ENCODE measurements at regions not wholly inside any gene's neighbourhood (a gene's known extent, or its start where the extent isn't known, plus 50 kb on each side); places are given as distances from the start of the nearest gene placed in this dataset.

- no peaks in the 10 kb centered on the region for H3K36me3 ChIP-seq (ENCODE audit: low read depth)
- ChIA-PET CTCF (no interaction called here), POLR2A (ENCODE audit: unreplicated experiment) (no interaction called here)
- no peak for DNase-seq
- H3K9me3 ChIP-seq (ENCODE audit: insufficient read depth, low read depth), result no peaks in the 10 kb centered on the region
- TF ChIP-seq CTCF (conservative IDR thresholded peaks at IDR 0.05) (no peak), EZH2 (IDR thresholded peaks at IDR 0.05; ENCODE audit: low read depth) (no peak)
- H3K4me2 ChIP-seq, result no peak overlapping the region
- H2AFZ ChIP-seq, result no peak overlapping the region
- H3K4me1 ChIP-seq (replicated peaks; ENCODE audit: insufficient read depth), result no peaks in the 10 kb centered on the region
- intact Hi-C loops (cut with micrococcal nuclease; ENCODE audit: unreplicated experiment), result no loop called here
- no peaks in the 10 kb centered on the region for H4K20me1 ChIP-seq (ENCODE audit: insufficient read depth)
- H3K27ac ChIP-seq, result no peak overlapping the region
- H3K27me3 ChIP-seq (ENCODE audit: insufficient read depth, low read depth), result no peaks in the 10 kb centered on the region
- no peak overlapping the region for H3K4me3 ChIP-seq
- H3K9me2 ChIP-seq (ENCODE audit: insufficient read depth), result no peaks in the 10 kb centered on the region
- H3K79me2 ChIP-seq (ENCODE audit: low read depth), result no peaks in the 10 kb centered on the region
- H3F3A ChIP-seq (ENCODE audit: insufficient read depth, low read depth), result no peaks in the 10 kb centered on the region
- BruUV-seq (replicated peaks), result no TSS peak
Measured at GRCh38 chr3:3403700-3404099, 224.2 kb upstream of the CRBN start.

- H3K4me2 ChIP-seq, result no peak overlapping the region
- no peaks in the 10 kb centered on the region for H3K4me1 ChIP-seq (replicated peaks; ENCODE audit: insufficient read depth)
- H3K36me3 ChIP-seq (ENCODE audit: low read depth), result no peaks in the 10 kb centered on the region
- H3K27me3 ChIP-seq (ENCODE audit: insufficient read depth, low read depth), result no peaks in the 10 kb centered on the region
- no peak overlapping the region for H3K4me3 ChIP-seq
- no peak overlapping the region for H3K27ac ChIP-seq
- BruUV-seq (replicated peaks), result no TSS peak
- intact Hi-C loops (cut with micrococcal nuclease; ENCODE audit: unreplicated experiment), result no loop called here
- H2AFZ ChIP-seq, result no peak overlapping the region
- no peaks in the 10 kb centered on the region for H3K79me2 ChIP-seq (ENCODE audit: low read depth)
- no peaks in the 10 kb centered on the region for H3K9me3 ChIP-seq (ENCODE audit: insufficient read depth, low read depth)
- ChIA-PET POLR2A (ENCODE audit: unreplicated experiment) (no interaction called here), CTCF (no interaction called here)
- DNase-seq, result no peak
- TF ChIP-seq EZH2 (IDR thresholded peaks at IDR 0.05; ENCODE audit: low read depth) (no peak), CTCF (conservative IDR thresholded peaks at IDR 0.05) (no peak)
- no peaks in the 10 kb centered on the region for H3F3A ChIP-seq (ENCODE audit: insufficient read depth, low read depth)
- no peaks in the 10 kb centered on the region for H3K9me2 ChIP-seq (ENCODE audit: insufficient read depth)
- no peaks in the 10 kb centered on the region for H4K20me1 ChIP-seq (ENCODE audit: insufficient read depth)
Measured at GRCh38 chr3:3392946-3393345, 213.5 kb upstream of the CRBN start.

GRCh38 chr3:3383461-3383860 is 204.0 kb upstream of the CRBN start:
- CTCF ChIA-PET, result no interaction called here
- Histone ChIP-seq H3K9me3 (ENCODE audit: insufficient read depth, low read depth) (peaks cover 3% of the 10 kb centered on the region; the same call in 1 of the 2 replicates), H3K4me2 (no peak overlapping the region), H3K36me3 (ENCODE audit: low read depth) (no peaks in the 10 kb centered on the region), H2AFZ (no peak overlapping the region), H3K27me3 (ENCODE audit: insufficient read depth, low read depth) (no peaks in the 10 kb centered on the region), H4K20me1 (ENCODE audit: insufficient read depth) (no peaks in the 10 kb centered on the region), H3K4me1 (replicated peaks; ENCODE audit: insufficient read depth) (no peaks in the 10 kb centered on the region), H3K79me2 (ENCODE audit: low read depth) (no peaks in the 10 kb centered on the region), H3K4me3 (no peak overlapping the region), H3F3A (ENCODE audit: insufficient read depth, low read depth) (no peaks in the 10 kb centered on the region), H3K9me2 (ENCODE audit: insufficient read depth) (no peaks in the 10 kb centered on the region), H3K27ac (no peak overlapping the region)
- POLR2A ChIA-PET (ENCODE audit: unreplicated experiment), result no interaction called here
- TF ChIP-seq EZH2 (IDR thresholded peaks at IDR 0.05; ENCODE audit: low read depth) (no peak), CTCF (conservative IDR thresholded peaks at IDR 0.05) (no peak)
- BruUV-seq (replicated peaks), result no TSS peak
- intact Hi-C loops (cut with micrococcal nuclease; ENCODE audit: unreplicated experiment), result no loop called here
- no peak for DNase-seq

Measured in PC-9 (cell line).